PC-3 (cell line): ENCODE measurements at regions not wholly inside any gene's neighbourhood (a gene's known extent, or its start where the extent isn't known, plus 50 kb on each side); places are given as distances from the start of the nearest gene placed in this dataset.

Experiments
- CTCF ChIP-seq: fragments of 300-600 bp; sonication (generic); conservative IDR thresholded peaks from 2 replicates; pipeline ENCODE4 v1.5.1; 2017; ENCODE audit warnings: antibody characterized with exemption, low read depth, mild to moderate bottlenecking, low read length
- EZH2phosphoT487 ChIP-seq: fragments of 300-600 bp; sonication (generic); IDR thresholded peaks from 2 replicates; pipeline ENCODE4 v1.6.1; 2018; ENCODE audit warnings: mild to moderate bottlenecking, antibody characterized with exemption, low read length, borderline replicate concordance

DNA sequence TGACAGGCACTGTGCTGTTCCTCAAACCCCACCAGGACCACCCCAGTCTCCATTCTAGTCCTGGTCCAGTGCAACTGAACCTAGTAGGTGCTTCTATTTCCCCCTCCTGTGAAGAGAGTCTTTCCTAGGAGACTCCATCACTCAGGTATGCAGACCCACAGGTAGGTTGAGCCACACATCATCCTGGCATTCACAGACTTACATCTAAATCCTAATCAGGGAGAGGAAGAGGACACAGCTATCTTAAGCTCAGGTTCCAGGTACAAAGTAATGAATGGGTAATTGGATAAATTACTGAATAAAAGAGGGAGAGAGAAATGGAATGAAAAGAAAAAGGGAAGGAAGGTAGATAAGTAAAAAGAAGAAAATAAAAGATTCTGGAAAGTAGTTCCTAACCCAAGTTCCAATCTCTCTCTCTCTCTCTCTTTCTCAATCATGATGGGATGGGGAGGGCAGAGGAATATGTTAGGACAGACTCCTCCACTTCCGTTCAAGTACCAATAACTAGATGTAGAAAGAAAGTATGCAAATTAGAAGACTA, 139.8 kb upstream of the NAMPT start:
- no peak for TF ChIP-seq CTCF
- TF ChIP-seq EZH2phosphoT487, result no peak
